WI38 (cell line): ENCODE measurements at regions not wholly inside any gene's neighbourhood (a gene's known extent, or its start where the extent isn't known, plus 50 kb on each side); places are given as distances from the start of the nearest gene placed in this dataset.
"Not testable (repeated sequence)": the region's sequence is repeated elsewhere in the genome, so short reads cannot be mapped to it uniquely, and the experiment has no call there.

Source experiments
- H3K4me3 ChIP-seq: 2 replicates; pipeline ENCODE4 v1.5.1; 2011; ENCODE audit warnings: low read depth, mild to moderate bottlenecking, control low read depth, low read length
- CTCF ChIP-seq: IDR thresholded peaks from 2 replicates; pipeline ENCODE4 v1.5.1; 2012; ENCODE audit warnings: low read depth, mild to moderate bottlenecking, control low read depth, low read length

- no peak overlapping the region for H3K4me3 ChIP-seq
- TF ChIP-seq CTCF, result no peak
Observed at GRCh38 chr2:35614640-35615039, 740.9 kb upstream of the CRIM1 start.

- no peak overlapping the region for H3K4me3 ChIP-seq
- TF ChIP-seq CTCF, result no peak
Observed at GRCh38 chr2:35606394-35606793, 749.2 kb upstream of the CRIM1 start.

- no peak for TF ChIP-seq CTCF
Observed at GRCh38 chr2:35598310-35598709, 757.3 kb upstream of the CRIM1 start.

GRCh38 chr2:35591886-35592285, 763.7 kb upstream of the CRIM1 start:
- no peak overlapping the region for H3K4me3 ChIP-seq
- no peak for TF ChIP-seq CTCF

More at GRCh38 chr2:35598310-35598709, 757.3 kb upstream of the CRIM1 start:
- no peak overlapping the region for H3K4me3 ChIP-seq

- no peak for TF ChIP-seq CTCF
- no peak overlapping the region for H3K4me3 ChIP-seq
Observed at GRCh38 chr2:35585972-35586371, 769.6 kb upstream of the CRIM1 start.

- no peak overlapping the region for H3K4me3 ChIP-seq
- TF ChIP-seq CTCF, result no peak
Observed at GRCh38 chr2:35582637-35583036, 772.9 kb upstream of the CRIM1 start.

- H3K4me3 ChIP-seq, result no peak overlapping the region
- no peak for TF ChIP-seq CTCF
Observed at GRCh38 chr2:35580956-35581355, 774.6 kb upstream of the CRIM1 start.

- not testable (repeated sequence) for H3K4me3 ChIP-seq
Observed at GRCh38 chr2:35568574-35568973, 787.0 kb upstream of the CRIM1 start.
